ENCODE measurements at regions not wholly inside any gene's neighbourhood (a gene's known extent, or its start where the extent isn't known, plus 50 kb on each side); places are given as distances from the start of the nearest gene placed in this dataset.

DNA sequence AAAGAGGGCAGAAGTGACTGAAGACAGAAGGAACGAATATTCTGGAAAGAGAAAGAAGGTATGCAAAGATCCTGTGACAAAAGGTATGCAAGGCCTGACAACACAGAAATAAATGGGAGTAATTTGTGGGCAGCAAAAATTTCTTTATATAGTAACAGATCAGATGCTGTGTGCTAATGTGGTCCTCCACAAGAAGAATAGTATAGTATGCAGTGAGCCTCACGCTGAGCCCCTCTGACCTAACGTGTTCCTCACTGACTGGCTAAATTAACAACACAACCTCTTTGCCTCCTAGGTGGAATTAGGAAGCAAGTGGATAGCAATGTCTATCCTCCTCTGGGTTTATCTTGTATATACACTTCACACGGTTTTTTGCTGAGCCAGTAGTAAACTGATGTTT is 143.1 kb upstream of the SESN3 start:
- TF ChIP-seq, protein P1, sequence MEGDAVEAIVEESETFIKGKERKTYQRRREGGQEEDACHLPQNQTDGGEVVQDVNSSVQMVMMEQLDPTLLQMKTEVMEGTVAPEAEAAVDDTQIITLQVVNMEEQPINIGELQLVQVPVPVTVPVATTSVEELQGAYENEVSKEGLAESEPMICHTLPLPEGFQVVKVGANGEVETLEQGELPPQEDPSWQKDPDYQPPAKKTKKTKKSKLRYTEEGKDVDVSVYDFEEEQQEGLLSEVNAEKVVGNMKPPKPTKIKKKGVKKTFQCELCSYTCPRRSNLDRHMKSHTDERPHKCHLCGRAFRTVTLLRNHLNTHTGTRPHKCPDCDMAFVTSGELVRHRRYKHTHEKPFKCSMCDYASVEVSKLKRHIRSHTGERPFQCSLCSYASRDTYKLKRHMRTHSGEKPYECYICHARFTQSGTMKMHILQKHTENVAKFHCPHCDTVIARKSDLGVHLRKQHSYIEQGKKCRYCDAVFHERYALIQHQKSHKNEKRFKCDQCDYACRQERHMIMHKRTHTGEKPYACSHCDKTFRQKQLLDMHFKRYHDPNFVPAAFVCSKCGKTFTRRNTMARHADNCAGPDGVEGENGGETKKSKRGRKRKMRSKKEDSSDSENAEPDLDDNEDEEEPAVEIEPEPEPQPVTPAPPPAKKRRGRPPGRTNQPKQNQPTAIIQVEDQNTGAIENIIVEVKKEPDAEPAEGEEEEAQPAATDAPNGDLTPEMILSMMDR (IDR thresholded peaks at IDR 0.05): no peak
- no peak for TF ChIP-seq EZH2 (IDR thresholded peaks at IDR 0.05)
- TF ChIP-seq EZH2phosphoT487 (IDR thresholded peaks at IDR 0.05): no peak
